Endothelial cell of umbilical vein (primary cell): ENCODE measurements at regions not wholly inside any gene's neighbourhood (a gene's known extent, or its start where the extent isn't known, plus 50 kb on each side); places are given as distances from the start of the nearest gene placed in this dataset.

ENCODE experiments used
- BruUV-seq: library from RNA; stranded (reverse); fragments of 400-500 nt; replicated peaks from 2 replicates; lab custom pipeline; 2021; lab: Mats Ljungman, UMichigan
- CTCF ChIA-PET: fragments of 300-600, 350-600 bp; sonication (Branson Sonifier 250); formaldehyde crosslinking; loops from one replicate; lab custom pipeline; 2021; ENCODE audit warnings: antibody characterized with exemption, inconsistent platforms; lab: Charles Lee
- POLR2A ChIA-PET: fragments of 300-600, 350-600 bp; sonication (Branson Sonifier 250); formaldehyde crosslinking; loops from one replicate; lab custom pipeline; 2021; ENCODE audit warnings: antibody characterized with exemption, inconsistent platforms; lab: Charles Lee
- DNase-seq: peaks from one replicate; pipeline ENCODE4 v3.0.0-alpha.2; 2011; ENCODE audit warnings: low read depth, low spot score
- FAIRE-seq: peaks from 2 replicates; lab custom pipeline; 2011; peaks lifted over from hg19 to GRCh38; lab: Jason Lieb, UNC
- H2AFZ ChIP-seq: 2 replicates; pipeline ENCODE4 v1.6.0; 2012; ENCODE audit warnings: low read depth, low read length, control low read depth, inconsistent platforms
- H3K27ac ChIP-seq: 2 replicates; pipeline ENCODE4 v1.5.1; 2011; ENCODE audit warnings: low read depth, mild to moderate bottlenecking, control low read depth, low read length, moderate library complexity; ENCODE audit not compliant: insufficient read depth
- H3K27me3 ChIP-seq, 2 experiments: 2 replicates each; pipeline versions ENCODE4 v1.6.0 to v1.6.1; 2011; ENCODE audit warnings: low read length in 2 of 2, mixed read lengths in 1 of 2; ENCODE audit not compliant: control insufficient read depth in 2 of 2, insufficient read depth in 2 of 2
- H3K36me3 ChIP-seq, 2 experiments: 2 replicates in 1 of 2; 3 replicates in 1 of 2; pipeline ENCODE4 v1.5.1; 2011; ENCODE audit warnings: low read length in 2 of 2, mild to moderate bottlenecking in 1 of 2, moderate library complexity in 1 of 2; ENCODE audit not compliant: control insufficient read depth in 2 of 2, insufficient read depth in 2 of 2; ENCODE audit errors: extremely low read depth in 1 of 2
- H3K4me1 ChIP-seq: 3 replicates; pipeline ENCODE4 v1.5.1; 2011; ENCODE audit warnings: mild to moderate bottlenecking, low read length; ENCODE audit not compliant: control insufficient read depth, insufficient read depth; ENCODE audit errors: extremely low read depth
- H3K4me2 ChIP-seq: 2 replicates; pipeline ENCODE4 v1.6.1; 2011; ENCODE audit warnings: low read length, control low read depth, mixed read lengths; ENCODE audit not compliant: insufficient read depth
- H3K4me3 ChIP-seq, 3 experiments: fragments of 200-600 bp in 1 of 3; sonication (generic), shearing (Covaris generic) in 1 of 3; replicated peaks in 1 of 3; 2 replicates each; pipeline ENCODE4 v1.5.1; 2011 to 2016; ENCODE audit warnings: control low read depth in 3 of 3, low read length in 3 of 3, mild to moderate bottlenecking in 2 of 3, inconsistent platforms in 1 of 3, low read depth in 1 of 3, moderate library complexity in 1 of 3; ENCODE audit not compliant: insufficient read depth in 1 of 3
- H3K79me2 ChIP-seq: 2 replicates; pipeline ENCODE4 v1.6.0; 2012; ENCODE audit warnings: low read length, inconsistent platforms; ENCODE audit not compliant: control insufficient read depth, insufficient read depth
- H3K9ac ChIP-seq: replicated peaks from 2 replicates; pipeline ENCODE3; 2011; ENCODE audit warnings: low read length, control low read depth; ENCODE audit not compliant: insufficient read depth; ENCODE audit errors: extremely low read depth
- H3K9me1 ChIP-seq: replicated peaks from 3 replicates; pipeline ENCODE4 v1.6.0; 2011; ENCODE audit warnings: mild to moderate bottlenecking, low read length; ENCODE audit not compliant: control insufficient read depth, insufficient read depth; ENCODE audit errors: extremely low read depth
- H3K9me3 ChIP-seq: replicated peaks from 2 replicates; pipeline ENCODE4 v1.5.1; 2012; ENCODE audit warnings: low read length, inconsistent platforms; ENCODE audit not compliant: control insufficient read depth, insufficient read depth
- H4K20me1 ChIP-seq: replicated peaks from 2 replicates; pipeline ENCODE3; 2011; ENCODE audit warnings: mild to moderate bottlenecking, low read length; ENCODE audit not compliant: control insufficient read depth, insufficient read depth; ENCODE audit errors: extremely low read depth
- CTCF ChIP-seq, 2 donors: IDR thresholded peaks; 1 replicate in 1 of 2; 2 replicates in 1 of 2; pipeline ENCODE4 v1.5.1; 2011; ENCODE audit warnings: low read length in 2 of 2, mild to moderate bottlenecking in 2 of 2, moderate library complexity in 2 of 2, control low read depth in 1 of 2, inconsistent platforms in 1 of 2, low read depth in 1 of 2; ENCODE audit not compliant: insufficient read depth in 1 of 2; ENCODE audit errors: extremely low read depth in 1 of 2
- EZH2 ChIP-seq: IDR thresholded peaks from 2 replicates; pipeline ENCODE4 v1.6.1; 2012; ENCODE audit warnings: borderline replicate concordance, low read depth, mild to moderate bottlenecking, moderate library complexity, low read length, inconsistent platforms; ENCODE audit not compliant: severe bottlenecking
- FOS ChIP-seq: IDR thresholded peaks from 2 replicates; pipeline ENCODE4 v1.6.1; 2011; ENCODE audit warnings: mild to moderate bottlenecking, low read length, moderate library complexity, borderline replicate concordance; ENCODE audit not compliant: insufficient read depth
- GATA2 ChIP-seq: IDR thresholded peaks from 2 replicates; pipeline ENCODE4 v1.7.0; 2011; ENCODE audit warnings: low read depth, mild to moderate bottlenecking, moderate library complexity, mixed read lengths, low read length; ENCODE audit not compliant: insufficient read length, insufficient read depth
- JUN ChIP-seq: IDR thresholded peaks from 2 replicates; pipeline ENCODE4 v1.6.1; 2011; ENCODE audit warnings: borderline replicate concordance, low read depth; ENCODE audit not compliant: insufficient read length, insufficient read depth
- MAX ChIP-seq: IDR thresholded peaks from 2 replicates; pipeline ENCODE4 v1.6.1; 2011; ENCODE audit not compliant: insufficient read depth, insufficient read length
- MYC ChIP-seq: IDR thresholded peaks from one replicate; pipeline ENCODE4 v1.6.1; 2011; ENCODE audit warnings: mild to moderate bottlenecking, low read depth, low read length
- POLR2A ChIP-seq: IDR thresholded peaks from 2 replicates; pipeline ENCODE4 v1.6.1; 2012; ENCODE audit warnings: low read depth, mild to moderate bottlenecking, control low read depth, low read length
- POLR2AphosphoS5 ChIP-seq: IDR thresholded peaks from 2 replicates; pipeline ENCODE4 v1.6.1; 2012; ENCODE audit warnings: low read depth, mild to moderate bottlenecking, control low read depth, low read length, moderate library complexity; ENCODE audit not compliant: insufficient read depth
- dilution Hi-C: fragments of 300-500 bp; cut with MboI; formaldehyde crosslinking; loops from one replicate; pipeline ENCODE4 v1.15.0; 2019; ENCODE audit warnings: low sequenced_read_pairs; ENCODE audit not compliant: extremely low pct_ligation_motif_present
- intact Hi-C: fragments of 100-400 bp; cut with micrococcal nuclease; formaldehyde crosslinking; loops from one replicate; pipeline ENCODE4 v1.10.0; 2022

GRCh38 chr1:30197639-30198450 lies 525.5 kb downstream of the MATN1 start:
- Histone ChIP-seq H3K9me3 (no peaks in the 10 kb centered on the region), H3K36me3 (no peaks in the 10 kb centered on the region), H3K9me1 (no peaks in the 10 kb centered on the region), H2AFZ (no peak overlapping the region), H3K4me3 (no peak overlapping the region), H3K4me1 (no peaks in the 10 kb centered on the region), H4K20me1 (no peaks in the 10 kb centered on the region), H3K9ac (no peak overlapping the region), H3K4me2 (no peak overlapping the region), H3K27ac (no peak overlapping the region), H3K79me2 (no peaks in the 10 kb centered on the region), H3K27me3 (no peaks in the 10 kb centered on the region)
- intact Hi-C loops: no loop called here
- CTCF ChIA-PET: no interaction called here
- FAIRE-seq: no peak
- no peak for DNase-seq
- dilution Hi-C loops: no loop called here
- BruUV-seq: no TSS peak
- POLR2A ChIA-PET: no interaction called here
- TF ChIP-seq MYC (no peak), POLR2AphosphoS5 (no peak), FOS (no peak), JUN (no peak), EZH2 (no peak), POLR2A (no peak), CTCF (IDR thresholded peaks at IDR 0.05; ENCODE audit: extremely low read depth in 1 of 2, insufficient read depth in 1 of 2, low read depth in 1 of 2, low read length in 2 of 2) (no peak), GATA2 (no peak), MAX (no peak)
